Endothelial cell of umbilical vein (primary cell): ENCODE measurements at regions not wholly inside any gene's neighbourhood (a gene's known extent, or its start where the extent isn't known, plus 50 kb on each side); places are given as distances from the start of the nearest gene placed in this dataset.

Experiments
- BruUV-seq: library from RNA; stranded (reverse); fragments of 400-500 nt; replicated peaks from 2 replicates; lab custom pipeline; 2021; lab: Mats Ljungman, UMichigan
- CTCF ChIA-PET: fragments of 300-600, 350-600 bp; sonication (Branson Sonifier 250); formaldehyde crosslinking; loops from one replicate; lab custom pipeline; 2021; ENCODE audit warnings: antibody characterized with exemption, inconsistent platforms; lab: Charles Lee
- POLR2A ChIA-PET: fragments of 300-600, 350-600 bp; sonication (Branson Sonifier 250); formaldehyde crosslinking; loops from one replicate; lab custom pipeline; 2021; ENCODE audit warnings: antibody characterized with exemption, inconsistent platforms; lab: Charles Lee
- DNase-seq: peaks from one replicate; pipeline ENCODE4 v3.0.0-alpha.2; 2011; ENCODE audit warnings: low read depth, low spot score
- FAIRE-seq: peaks from 2 replicates; lab custom pipeline; 2011; peaks lifted over from hg19 to GRCh38; lab: Jason Lieb, UNC
- H2AFZ ChIP-seq: 2 replicates; pipeline ENCODE4 v1.6.0; 2012; ENCODE audit warnings: low read depth, low read length, control low read depth, inconsistent platforms
- H3K27ac ChIP-seq: 2 replicates; pipeline ENCODE4 v1.5.1; 2011; ENCODE audit warnings: low read depth, mild to moderate bottlenecking, control low read depth, low read length, moderate library complexity; ENCODE audit not compliant: insufficient read depth
- H3K27me3 ChIP-seq, 2 experiments: 2 replicates each; pipeline versions ENCODE4 v1.6.0 to v1.6.1; 2011; ENCODE audit warnings: low read length in 2 of 2, mixed read lengths in 1 of 2; ENCODE audit not compliant: control insufficient read depth in 2 of 2, insufficient read depth in 2 of 2
- H3K36me3 ChIP-seq, 2 experiments: 2 replicates in 1 of 2; 3 replicates in 1 of 2; pipeline ENCODE4 v1.5.1; 2011; ENCODE audit warnings: low read length in 2 of 2, mild to moderate bottlenecking in 1 of 2, moderate library complexity in 1 of 2; ENCODE audit not compliant: control insufficient read depth in 2 of 2, insufficient read depth in 2 of 2; ENCODE audit errors: extremely low read depth in 1 of 2
- H3K4me1 ChIP-seq: 3 replicates; pipeline ENCODE4 v1.5.1; 2011; ENCODE audit warnings: mild to moderate bottlenecking, low read length; ENCODE audit not compliant: control insufficient read depth, insufficient read depth; ENCODE audit errors: extremely low read depth
- H3K4me2 ChIP-seq: 2 replicates; pipeline ENCODE4 v1.6.1; 2011; ENCODE audit warnings: low read length, control low read depth, mixed read lengths; ENCODE audit not compliant: insufficient read depth
- H3K4me3 ChIP-seq, 3 experiments: fragments of 200-600 bp in 1 of 3; sonication (generic), shearing (Covaris generic) in 1 of 3; replicated peaks in 1 of 3; 2 replicates each; pipeline ENCODE4 v1.5.1; 2011 to 2016; ENCODE audit warnings: control low read depth in 3 of 3, low read length in 3 of 3, mild to moderate bottlenecking in 2 of 3, inconsistent platforms in 1 of 3, low read depth in 1 of 3, moderate library complexity in 1 of 3; ENCODE audit not compliant: insufficient read depth in 1 of 3
- H3K79me2 ChIP-seq: 2 replicates; pipeline ENCODE4 v1.6.0; 2012; ENCODE audit warnings: low read length, inconsistent platforms; ENCODE audit not compliant: control insufficient read depth, insufficient read depth
- H3K9ac ChIP-seq: replicated peaks from 2 replicates; pipeline ENCODE3; 2011; ENCODE audit warnings: low read length, control low read depth; ENCODE audit not compliant: insufficient read depth; ENCODE audit errors: extremely low read depth
- H3K9me1 ChIP-seq: replicated peaks from 3 replicates; pipeline ENCODE4 v1.6.0; 2011; ENCODE audit warnings: mild to moderate bottlenecking, low read length; ENCODE audit not compliant: control insufficient read depth, insufficient read depth; ENCODE audit errors: extremely low read depth
- H3K9me3 ChIP-seq: replicated peaks from 2 replicates; pipeline ENCODE4 v1.5.1; 2012; ENCODE audit warnings: low read length, inconsistent platforms; ENCODE audit not compliant: control insufficient read depth, insufficient read depth
- H4K20me1 ChIP-seq: replicated peaks from 2 replicates; pipeline ENCODE3; 2011; ENCODE audit warnings: mild to moderate bottlenecking, low read length; ENCODE audit not compliant: control insufficient read depth, insufficient read depth; ENCODE audit errors: extremely low read depth
- CTCF ChIP-seq, 2 donors: IDR thresholded peaks; 1 replicate in 1 of 2; 2 replicates in 1 of 2; pipeline ENCODE4 v1.5.1; 2011; ENCODE audit warnings: low read length in 2 of 2, mild to moderate bottlenecking in 2 of 2, moderate library complexity in 2 of 2, control low read depth in 1 of 2, inconsistent platforms in 1 of 2, low read depth in 1 of 2; ENCODE audit not compliant: insufficient read depth in 1 of 2; ENCODE audit errors: extremely low read depth in 1 of 2
- EZH2 ChIP-seq: IDR thresholded peaks from 2 replicates; pipeline ENCODE4 v1.6.1; 2012; ENCODE audit warnings: borderline replicate concordance, low read depth, mild to moderate bottlenecking, moderate library complexity, low read length, inconsistent platforms; ENCODE audit not compliant: severe bottlenecking
- FOS ChIP-seq: IDR thresholded peaks from 2 replicates; pipeline ENCODE4 v1.6.1; 2011; ENCODE audit warnings: mild to moderate bottlenecking, low read length, moderate library complexity, borderline replicate concordance; ENCODE audit not compliant: insufficient read depth
- GATA2 ChIP-seq: IDR thresholded peaks from 2 replicates; pipeline ENCODE4 v1.7.0; 2011; ENCODE audit warnings: low read depth, mild to moderate bottlenecking, moderate library complexity, mixed read lengths, low read length; ENCODE audit not compliant: insufficient read length, insufficient read depth
- JUN ChIP-seq: IDR thresholded peaks from 2 replicates; pipeline ENCODE4 v1.6.1; 2011; ENCODE audit warnings: borderline replicate concordance, low read depth; ENCODE audit not compliant: insufficient read length, insufficient read depth
- MYC ChIP-seq: IDR thresholded peaks from one replicate; pipeline ENCODE4 v1.6.1; 2011; ENCODE audit warnings: mild to moderate bottlenecking, low read depth, low read length
- POLR2A ChIP-seq: IDR thresholded peaks from 2 replicates; pipeline ENCODE4 v1.6.1; 2012; ENCODE audit warnings: low read depth, mild to moderate bottlenecking, control low read depth, low read length
- POLR2AphosphoS5 ChIP-seq: IDR thresholded peaks from 2 replicates; pipeline ENCODE4 v1.6.1; 2012; ENCODE audit warnings: low read depth, mild to moderate bottlenecking, control low read depth, low read length, moderate library complexity; ENCODE audit not compliant: insufficient read depth
- dilution Hi-C: fragments of 300-500 bp; cut with MboI; formaldehyde crosslinking; loops from one replicate; pipeline ENCODE4 v1.15.0; 2019; ENCODE audit warnings: low sequenced_read_pairs; ENCODE audit not compliant: extremely low pct_ligation_motif_present
- intact Hi-C: fragments of 100-400 bp; cut with micrococcal nuclease; formaldehyde crosslinking; loops from one replicate; pipeline ENCODE4 v1.10.0; 2022
- TF ChIP-seq, protein P1 (sequence below): IDR thresholded peaks from 2 replicates; pipeline ENCODE4 v1.6.1; 2011; ENCODE audit not compliant: insufficient read depth, insufficient read length

DNA sequence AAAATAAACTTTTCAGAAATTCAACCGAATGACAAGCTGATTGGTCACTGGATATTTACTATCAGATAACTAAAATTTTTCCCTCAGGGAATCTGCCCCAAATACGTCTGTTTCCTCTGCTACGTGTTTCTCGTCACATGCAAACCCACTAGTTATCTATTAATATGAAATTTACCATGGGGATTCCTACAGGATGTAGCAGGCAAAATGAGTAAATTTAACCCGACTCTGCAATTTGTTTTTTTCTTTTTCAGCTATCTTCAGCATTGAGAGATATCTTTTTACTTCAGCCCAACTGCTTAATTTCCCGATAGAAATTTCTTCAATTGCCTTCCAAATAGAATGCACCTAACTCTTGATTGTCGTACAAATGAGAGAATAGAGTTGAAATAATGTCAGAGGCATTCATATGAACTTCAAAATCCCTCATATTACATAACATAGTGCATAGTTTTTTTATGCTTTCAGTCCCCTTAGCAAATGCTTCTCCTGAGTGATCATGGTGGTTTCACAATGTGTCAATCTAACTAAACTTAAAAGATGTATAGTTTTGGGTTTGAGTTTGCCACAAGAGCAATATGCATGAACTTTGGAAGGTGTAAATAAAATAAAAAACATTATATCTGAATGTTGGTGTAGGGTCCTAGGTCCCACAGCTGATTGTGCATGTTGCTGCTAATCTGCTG, 913.1 kb upstream of the GRIA3 start:
- no peaks in the 10 kb centered on the region for H4K20me1 ChIP-seq
- H3K27me3 ChIP-seq = no peaks in the 10 kb centered on the region
- H3K9ac ChIP-seq = no peak overlapping the region
- dilution Hi-C loops = no loop called here
- ChIA-PET CTCF (no interaction called here), POLR2A (no interaction called here)
- no peaks in the 10 kb centered on the region for H3K79me2 ChIP-seq
- intact Hi-C loops = no loop called here
- no peak overlapping the region for H3K27ac ChIP-seq
- DNase-seq (no peak), FAIRE-seq (no peak)
- BruUV-seq = no TSS peak
- no peaks in the 10 kb centered on the region for H3K36me3 ChIP-seq
- no peaks in the 10 kb centered on the region for H3K9me3 ChIP-seq
- H2AFZ ChIP-seq = no peak overlapping the region
- TF ChIP-seq EZH2 = no peak
- no peak for TF ChIP-seq GATA2
- no peak for TF ChIP-seq CTCF (IDR thresholded peaks at IDR 0.05; ENCODE audit: extremely low read depth in 1 of 2, insufficient read depth in 1 of 2, low read depth in 1 of 2, low read length in 2 of 2)
- TF ChIP-seq FOS = no peak
- TF ChIP-seq POLR2A = no peak
- TF ChIP-seq POLR2AphosphoS5 = no peak
- no peak for TF ChIP-seq MYC
- TF ChIP-seq JUN = no peak
- TF ChIP-seq, protein P1, sequence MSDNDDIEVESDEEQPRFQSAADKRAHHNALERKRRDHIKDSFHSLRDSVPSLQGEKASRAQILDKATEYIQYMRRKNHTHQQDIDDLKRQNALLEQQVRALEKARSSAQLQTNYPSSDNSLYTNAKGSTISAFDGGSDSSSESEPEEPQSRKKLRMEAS = no peak
- no peaks in the 10 kb centered on the region for H3K4me1 ChIP-seq
- no peak overlapping the region for H3K4me2 ChIP-seq
- no peak overlapping the region for H3K4me3 ChIP-seq
- no peaks in the 10 kb centered on the region for H3K9me1 ChIP-seq
